ENCODE measurements at regions not wholly inside any gene's neighbourhood (a gene's known extent, or its start where the extent isn't known, plus 50 kb on each side); places are given as distances from the start of the nearest gene placed in this dataset.

DNA sequence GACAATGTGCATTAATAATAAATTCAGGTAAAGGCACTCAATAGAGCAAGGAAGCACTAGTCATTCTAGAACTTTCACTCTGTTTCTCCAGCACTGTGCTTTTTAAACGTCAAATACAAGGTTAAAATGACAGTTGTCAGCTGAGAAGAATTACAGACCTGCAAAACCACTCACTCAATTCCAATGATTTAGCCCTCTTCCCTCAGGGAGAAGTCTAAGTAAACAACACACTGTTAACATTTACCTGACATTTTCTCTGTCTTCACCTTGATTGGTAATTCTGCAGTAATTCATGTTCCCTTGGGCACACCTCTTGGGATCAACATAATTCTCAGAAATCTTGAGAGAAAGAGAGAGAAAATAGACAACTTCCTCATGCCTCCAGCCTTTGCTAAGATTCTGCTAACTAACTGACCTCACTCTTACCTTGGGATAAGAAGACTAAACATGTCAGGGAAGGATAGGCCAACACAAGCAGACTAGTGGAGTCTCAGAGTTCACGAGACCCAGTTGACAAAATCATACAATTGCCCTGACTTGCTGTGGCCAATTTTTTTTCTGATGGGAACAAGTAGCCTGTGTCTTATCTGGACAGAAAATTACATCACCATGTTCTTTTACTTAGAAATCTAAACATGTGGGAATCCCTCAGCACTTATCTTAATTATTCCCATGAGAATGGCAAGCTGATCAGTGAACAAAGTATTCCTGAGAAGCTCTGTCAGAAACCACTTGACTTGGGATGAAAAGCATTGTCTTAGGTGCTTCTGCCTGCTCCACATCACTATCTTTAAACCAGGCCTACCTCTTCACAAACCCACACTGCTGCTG lies 516.8 kb upstream of the FAT3 start:
- Histone ChIP-seq H3K4me3 (no peak overlapping the region), H3K27me3 (no peaks in the 10 kb centered on the region), H3K4me1 (no peaks in the 10 kb centered on the region), H3K27ac (no peak overlapping the region), H3K36me3 (no peaks in the 10 kb centered on the region), H3K9me3 (no peaks in the 10 kb centered on the region)
- intact Hi-C loops (cut with DNase I), result no loop called here
- TF ChIP-seq, protein P1, sequence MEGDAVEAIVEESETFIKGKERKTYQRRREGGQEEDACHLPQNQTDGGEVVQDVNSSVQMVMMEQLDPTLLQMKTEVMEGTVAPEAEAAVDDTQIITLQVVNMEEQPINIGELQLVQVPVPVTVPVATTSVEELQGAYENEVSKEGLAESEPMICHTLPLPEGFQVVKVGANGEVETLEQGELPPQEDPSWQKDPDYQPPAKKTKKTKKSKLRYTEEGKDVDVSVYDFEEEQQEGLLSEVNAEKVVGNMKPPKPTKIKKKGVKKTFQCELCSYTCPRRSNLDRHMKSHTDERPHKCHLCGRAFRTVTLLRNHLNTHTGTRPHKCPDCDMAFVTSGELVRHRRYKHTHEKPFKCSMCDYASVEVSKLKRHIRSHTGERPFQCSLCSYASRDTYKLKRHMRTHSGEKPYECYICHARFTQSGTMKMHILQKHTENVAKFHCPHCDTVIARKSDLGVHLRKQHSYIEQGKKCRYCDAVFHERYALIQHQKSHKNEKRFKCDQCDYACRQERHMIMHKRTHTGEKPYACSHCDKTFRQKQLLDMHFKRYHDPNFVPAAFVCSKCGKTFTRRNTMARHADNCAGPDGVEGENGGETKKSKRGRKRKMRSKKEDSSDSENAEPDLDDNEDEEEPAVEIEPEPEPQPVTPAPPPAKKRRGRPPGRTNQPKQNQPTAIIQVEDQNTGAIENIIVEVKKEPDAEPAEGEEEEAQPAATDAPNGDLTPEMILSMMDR (IDR thresholded peaks at IDR 0.05), result no peak
- no peak for TF ChIP-seq POLR2A (IDR thresholded peaks at IDR 0.05)
- DNase-seq (no peak), ATAC-seq (no peak)
- 56% methylated on average over 2 of the region's 2 CpGs for WGBS (ENCODE audit: insufficient coverage, low coverage, low lambda C conversion rate, missing lambda C conversion rate)

GRCh38 chr11:91703042-91703441 lies 521.6 kb upstream of the FAT3 start:
- intact Hi-C loops (cut with DNase I), result no loop called here
- TF ChIP-seq, protein P1 (IDR thresholded peaks at IDR 0.05), result no peak
- no peak for TF ChIP-seq POLR2A (IDR thresholded peaks at IDR 0.05)
- H3K4me3 ChIP-seq, result no peak overlapping the region
- ATAC-seq (no peak), DNase-seq (no peak)
- no peaks in the 10 kb centered on the region for H3K4me1 ChIP-seq
- no peak overlapping the region for H3K27ac ChIP-seq
- no peaks in the 10 kb centered on the region for H3K36me3 ChIP-seq
- WGBS (ENCODE audit: insufficient coverage, low coverage, low lambda C conversion rate, missing lambda C conversion rate), result 62% methylated on average over 1 of the region's 1 CpG
- H3K9me3 ChIP-seq, result no peaks in the 10 kb centered on the region
- H3K27me3 ChIP-seq, result no peaks in the 10 kb centered on the region

DNA sequence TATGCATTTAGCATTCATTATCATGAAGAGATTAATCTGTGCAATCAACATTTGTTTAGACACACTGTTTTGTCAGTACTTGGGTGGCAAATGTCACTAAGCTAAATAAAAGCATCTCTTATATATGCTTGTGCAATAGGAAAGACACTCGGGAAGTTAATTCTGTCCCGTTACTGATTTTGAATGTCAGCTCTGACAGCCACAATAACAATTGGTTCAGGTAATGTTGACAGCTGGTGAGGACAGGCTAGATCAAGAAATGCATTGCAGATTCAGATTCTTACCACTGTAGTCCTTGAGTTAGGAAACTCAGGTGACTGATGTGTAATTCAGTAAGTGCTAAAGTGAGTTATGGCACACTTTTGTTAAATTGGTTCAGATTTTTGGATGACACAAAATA lies 523.8 kb upstream of the FAT3 start:
- TF ChIP-seq POLR2A (IDR thresholded peaks at IDR 0.05), result no peak
- TF ChIP-seq, protein P1 (IDR thresholded peaks at IDR 0.05), result no peak
- intact Hi-C loops (cut with DNase I), result no loop called here
- WGBS (ENCODE audit: insufficient coverage, low coverage, low lambda C conversion rate, missing lambda C conversion rate), result 72% methylated on average over 2 of the region's 2 CpGs

DNA sequence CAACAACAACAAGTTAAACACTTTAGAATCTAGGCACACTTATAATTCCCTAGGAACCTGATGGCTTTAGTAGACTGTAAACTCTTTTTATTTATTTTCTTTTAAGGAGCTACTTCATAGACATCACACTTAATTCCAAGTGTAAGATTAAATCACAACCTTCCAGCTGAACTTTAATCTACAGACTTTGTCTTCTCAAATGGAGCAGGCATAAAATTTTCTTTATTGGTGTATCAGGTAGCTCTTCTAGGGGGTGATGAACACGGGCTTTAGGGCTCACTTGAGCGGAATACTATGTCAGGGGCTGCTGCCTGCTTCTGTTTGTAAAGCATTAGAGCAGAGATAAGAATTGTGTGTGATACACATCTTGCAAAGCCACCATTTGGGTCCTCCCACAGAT lies 525.8 kb upstream of the FAT3 start:
- intact Hi-C loops (cut with DNase I), result no loop called here
- DNase-seq (no peak), ATAC-seq (no peak)
- H3K27me3 ChIP-seq, result no peaks in the 10 kb centered on the region
- no peak overlapping the region for H3K4me3 ChIP-seq
- no peak overlapping the region for H3K27ac ChIP-seq
- H3K9me3 ChIP-seq, result no peaks in the 10 kb centered on the region
- 71% methylated on average over 2 of the region's 2 CpGs for WGBS (ENCODE audit: insufficient coverage, low coverage, low lambda C conversion rate, missing lambda C conversion rate)
- H3K36me3 ChIP-seq, result no peaks in the 10 kb centered on the region
- no peak for TF ChIP-seq POLR2A (IDR thresholded peaks at IDR 0.05)
- TF ChIP-seq, protein P1 (IDR thresholded peaks at IDR 0.05), result no peak
- H3K4me1 ChIP-seq, result no peaks in the 10 kb centered on the region

More for the DNA sequence above, 523.8 kb upstream of the FAT3 start:
- Histone ChIP-seq H3K36me3 (no peaks in the 10 kb centered on the region), H3K27me3 (no peaks in the 10 kb centered on the region), H3K9me3 (no peaks in the 10 kb centered on the region), H3K27ac (no peak overlapping the region), H3K4me3 (no peak overlapping the region), H3K4me1 (no peaks in the 10 kb centered on the region)
- ATAC-seq, result no peak
- no peak for DNase-seq
